ENCODE measurements at regions not wholly inside any gene's neighbourhood (a gene's known extent, or its start where the extent isn't known, plus 50 kb on each side); places are given as distances from the start of the nearest gene placed in this dataset.

GRCh38 chr4:124785645-124786044 lies 73.1 kb upstream of the ANKRD50 start:
- H3K36me3 ChIP-seq (ENCODE audit: control insufficient read depth, insufficient read depth, low read length), result no peaks in the 10 kb centered on the region
- no peak for ATAC-seq
- H3K4me2 ChIP-seq (ENCODE audit: insufficient read depth, low read length), result no peak overlapping the region
- no TSS peak for BruUV-seq (replicated peaks)
- no peak overlapping the region for H2AFZ ChIP-seq (ENCODE audit: low read depth, low read length)
- H3K4me1 ChIP-seq (replicated peaks in 1 of 2; ENCODE audit: control insufficient read depth in 2 of 2, insufficient read depth in 2 of 2, low read length in 2 of 2), result no peaks in the 10 kb centered on the region
- no peak for TF ChIP-seq CHCHD3 (CRISPR knock-in tag; IDR thresholded peaks at IDR 0.05)
- no peak for TF ChIP-seq KDM2B (CRISPR knock-in tag; IDR thresholded peaks at IDR 0.05)
- no peak for TF ChIP-seq MITF (IDR thresholded peaks at IDR 0.05)
- no peak for TF ChIP-seq STAT6 (CRISPR knock-in tag; IDR thresholded peaks at IDR 0.05)
- TF ChIP-seq ZNF354B (CRISPR knock-in tag; IDR thresholded peaks at IDR 0.05), result no peak
- no peak for TF ChIP-seq ZNF584 (CRISPR knock-in tag; IDR thresholded peaks at IDR 0.05; ENCODE audit: low read depth)
- no peak for TF ChIP-seq ZNF655 (CRISPR knock-in tag; IDR thresholded peaks at IDR 0.05)
- TF ChIP-seq ZC3H4 (CRISPR knock-in tag; IDR thresholded peaks at IDR 0.05; ENCODE audit: borderline replicate concordance), result no peak
- no peak for TF ChIP-seq RUNX1 (IDR thresholded peaks at IDR 0.05; ENCODE audit: low read depth)
- no peak for TF ChIP-seq MTF1 (CRISPR knock-in tag; IDR thresholded peaks at IDR 0.05; ENCODE audit: borderline replicate concordance)
- no peak for TF ChIP-seq NRF1 (conservative IDR thresholded peaks at IDR 0.05 in 1 of 2, IDR thresholded peaks at IDR 0.05 in 1 of 2)
- TF ChIP-seq FOXK2 (conservative IDR thresholded peaks at IDR 0.05 in 1 of 2, IDR thresholded peaks at IDR 0.05 in 1 of 2; ENCODE audit: low read depth in 2 of 2), result no peak
- no peak for TF ChIP-seq ZNF699 (CRISPR knock-in tag; IDR thresholded peaks at IDR 0.05; ENCODE audit: insufficient replicate concordance)
- TF ChIP-seq ZNF133 (CRISPR knock-in tag; IDR thresholded peaks at IDR 0.05), result no peak
- TF ChIP-seq GATA2 (CRISPR knock-in tag; IDR thresholded peaks at IDR 0.05), result no peak
- no peak for FAIRE-seq
- intact Hi-C loops (cut with micrococcal nuclease) (no loop called here), in situ Hi-C loops (cut with MboI) (no loop called here)
- H4K20me1 ChIP-seq (replicated peaks; ENCODE audit: control insufficient read depth, insufficient read depth, low read length), result no peaks in the 10 kb centered on the region
- ChIA-PET POLR2A (no interaction called here), CTCF (ENCODE audit: low intra/inter-chr PET ratio) (no interaction called here)
- 0% methylated on average over 1 of the region's 1 CpG for WGBS (ENCODE audit: insufficient coverage, low coverage, missing lambda C conversion rate)
- H3K9me1 ChIP-seq (ENCODE audit: control insufficient read depth, insufficient read depth, low read length), result no peaks in the 10 kb centered on the region
- no peaks in the 10 kb centered on the region for H3K9me3 ChIP-seq (replicated peaks; ENCODE audit: control insufficient read depth, insufficient read depth, low read depth, low read length)
- H3K79me2 ChIP-seq (ENCODE audit: control insufficient read depth, insufficient read depth, low read length), result no peaks in the 10 kb centered on the region
- H3K9ac ChIP-seq (ENCODE audit: insufficient read depth in 1 of 2, low read depth in 2 of 2, low read length in 2 of 2), result no peak overlapping the region
- no peak for DNase-seq (ENCODE audit: extremely low read depth in 1 of 4, low spot score in 3 of 4)
- no peaks in the 10 kb centered on the region for H3K27me3 ChIP-seq (ENCODE audit: control insufficient read depth in 2 of 2, insufficient read depth in 2 of 2, low read length in 2 of 2)
- H3K4me3 ChIP-seq, result no peak overlapping the region
- H3K27ac ChIP-seq (ENCODE audit: extremely low read depth, low read depth, low read length), result no peak overlapping the region
